Activated T-cell treated with anti-CD3 and anti-CD28 coated beads, Interleukin-2, amount 50 U/mL, for 72 hours (primary cell): ENCODE measurements at regions not wholly inside any gene's neighbourhood (a gene's known extent, or its start where the extent isn't known, plus 50 kb on each side); places are given as distances from the start of the nearest gene placed in this dataset.

Experiments
- ATAC-seq, 2 donors: fragments of 150-1000 bp; cut with Tn5 transposase; replicated peaks in 1 of 2; 2 replicates each; pipeline ENCODE4 v1.10.0; 2021; ENCODE audit warnings: moderate library complexity in 2 of 2, mild to moderate bottlenecking in 1 of 2
- DNase-seq, 2 donors: peaks; one replicate each; pipeline ENCODE4 v3.0.0; 2021 to 2022; ENCODE audit warnings: mixed read lengths in 1 of 2
- H3K27ac Mint-ChIP-seq: one replicate; pipeline ENCODE4 v1.8.0; 2022; ENCODE audit warnings: mild to moderate bottlenecking, moderate library complexity, mixed read lengths
- H3K27me3 Mint-ChIP-seq: one replicate; pipeline ENCODE4 v1.8.0; 2022; ENCODE audit warnings: low read depth, mixed read lengths
- H3K36me3 Mint-ChIP-seq, 2 donors: one replicate each; pipeline ENCODE4 v1.8.0; 2022; ENCODE audit warnings: mixed read lengths in 2 of 2, mild to moderate bottlenecking in 1 of 2; ENCODE audit not compliant: insufficient read depth in 2 of 2
- H3K4me1 Mint-ChIP-seq: one replicate; pipeline ENCODE4 v1.8.0; 2022; ENCODE audit warnings: low read depth, mixed read lengths
- H3K4me3 Mint-ChIP-seq, 2 donors: one replicate each; pipeline ENCODE4 v1.8.0; 2022; ENCODE audit warnings: mild to moderate bottlenecking in 2 of 2, mixed read lengths in 2 of 2, moderate library complexity in 2 of 2
- H3K9me3 Mint-ChIP-seq, 2 donors: one replicate each; pipeline ENCODE4 v1.8.0; 2022; ENCODE audit warnings: mixed read lengths in 2 of 2

GRCh38 chr9:24614070-24614469, 68.4 kb upstream of the IZUMO3 start:
- no peak overlapping the region for H3K27ac Mint-ChIP-seq
- no peaks in the 10 kb centered on the region for H3K27me3 Mint-ChIP-seq
- ATAC-seq (no peak), DNase-seq (no peak)
- peaks cover 2 to 4% of the 10 kb centered on the region in 2 donors for H3K9me3 Mint-ChIP-seq
- H3K4me1 Mint-ChIP-seq: no peaks in the 10 kb centered on the region
- H3K4me3 Mint-ChIP-seq: no peak overlapping the region
- no peaks in the 10 kb centered on the region for H3K36me3 Mint-ChIP-seq

- no peaks in the 10 kb centered on the region for H3K4me1 Mint-ChIP-seq
These were observed 62.9 kb upstream of the IZUMO3 start for GRCh38 chr9:24608599-24608998.

GRCh38 chr9:24602693-24603352, 57.1 kb upstream of the IZUMO3 start:
- H3K27me3 Mint-ChIP-seq: no peaks in the 10 kb centered on the region
- DNase-seq: no peak
- no peak for ATAC-seq
- H3K4me3 Mint-ChIP-seq: no peak overlapping the region
- H3K4me1 Mint-ChIP-seq: no peaks in the 10 kb centered on the region
- no peaks in the 10 kb centered on the region for H3K36me3 Mint-ChIP-seq
- peaks cover 9 to 11% of the 10 kb centered on the region in 2 donors for H3K9me3 Mint-ChIP-seq
- no peak overlapping the region for H3K27ac Mint-ChIP-seq

More at GRCh38 chr9:24608599-24608998, 62.9 kb upstream of the IZUMO3 start:
- H3K36me3 Mint-ChIP-seq: no peaks in the 10 kb centered on the region
- H3K9me3 Mint-ChIP-seq: peaks cover 2 to 10% of the 10 kb centered on the region in 2 donors
- no peak overlapping the region for H3K4me3 Mint-ChIP-seq
- ATAC-seq (no peak), DNase-seq (no peak)
- no peak overlapping the region for H3K27ac Mint-ChIP-seq
- no peaks in the 10 kb centered on the region for H3K27me3 Mint-ChIP-seq
